ENCODE measurements at regions not wholly inside any gene's neighbourhood (a gene's known extent, or its start where the extent isn't known, plus 50 kb on each side); places are given as distances from the start of the nearest gene placed in this dataset.
"Not testable (repeated sequence)": the region's sequence is repeated elsewhere in the genome, so short reads cannot be mapped to it uniquely, and the experiment has no call there.

DNA sequence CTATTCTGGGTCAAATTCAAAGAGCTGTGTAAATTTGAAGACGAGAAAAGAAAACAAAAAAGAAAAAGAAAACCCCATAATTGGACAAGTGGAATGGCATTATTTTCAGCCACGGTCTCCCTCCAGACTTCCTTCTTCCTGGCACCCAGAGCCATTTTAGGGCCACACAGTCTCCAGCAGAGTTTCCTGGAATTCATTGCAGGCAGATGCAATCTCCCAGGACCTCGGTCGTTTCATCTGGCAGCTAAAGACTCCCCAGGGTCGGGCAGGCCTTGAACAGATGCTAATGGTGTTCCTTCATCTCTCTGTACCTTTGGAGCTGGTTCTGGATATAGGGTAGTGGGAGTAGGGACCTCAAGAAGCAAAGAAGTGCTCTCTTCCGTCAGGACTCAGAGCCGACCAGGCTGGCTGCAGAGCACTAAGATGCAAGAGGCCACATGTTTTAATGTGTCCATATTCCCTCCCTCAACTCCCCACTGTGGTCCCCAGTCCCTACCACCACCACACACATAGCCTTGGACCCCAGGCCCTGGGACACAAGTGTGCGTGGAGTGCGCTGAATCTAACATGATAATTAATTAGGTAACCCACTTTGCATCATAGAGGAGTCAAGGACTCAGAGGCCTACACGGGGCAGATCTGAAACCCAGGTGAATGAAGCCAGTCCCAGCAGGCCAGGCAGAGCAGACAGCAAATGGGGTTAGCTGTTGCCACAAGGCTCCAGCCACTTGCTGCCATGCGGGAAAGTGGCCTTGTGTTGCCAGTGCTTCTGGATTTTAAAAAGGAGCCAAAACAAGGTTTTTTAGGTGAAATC lies 109.3 kb upstream of the ATL2 start:
- no peak for DNase-seq (ENCODE audit: low read depth)
- no peak overlapping the region for H3K4me3 ChIP-seq (ENCODE audit: low read depth, low read length)
- TF ChIP-seq, protein P1, sequence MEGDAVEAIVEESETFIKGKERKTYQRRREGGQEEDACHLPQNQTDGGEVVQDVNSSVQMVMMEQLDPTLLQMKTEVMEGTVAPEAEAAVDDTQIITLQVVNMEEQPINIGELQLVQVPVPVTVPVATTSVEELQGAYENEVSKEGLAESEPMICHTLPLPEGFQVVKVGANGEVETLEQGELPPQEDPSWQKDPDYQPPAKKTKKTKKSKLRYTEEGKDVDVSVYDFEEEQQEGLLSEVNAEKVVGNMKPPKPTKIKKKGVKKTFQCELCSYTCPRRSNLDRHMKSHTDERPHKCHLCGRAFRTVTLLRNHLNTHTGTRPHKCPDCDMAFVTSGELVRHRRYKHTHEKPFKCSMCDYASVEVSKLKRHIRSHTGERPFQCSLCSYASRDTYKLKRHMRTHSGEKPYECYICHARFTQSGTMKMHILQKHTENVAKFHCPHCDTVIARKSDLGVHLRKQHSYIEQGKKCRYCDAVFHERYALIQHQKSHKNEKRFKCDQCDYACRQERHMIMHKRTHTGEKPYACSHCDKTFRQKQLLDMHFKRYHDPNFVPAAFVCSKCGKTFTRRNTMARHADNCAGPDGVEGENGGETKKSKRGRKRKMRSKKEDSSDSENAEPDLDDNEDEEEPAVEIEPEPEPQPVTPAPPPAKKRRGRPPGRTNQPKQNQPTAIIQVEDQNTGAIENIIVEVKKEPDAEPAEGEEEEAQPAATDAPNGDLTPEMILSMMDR (IDR thresholded peaks at IDR 0.05; ENCODE audit: insufficient read depth, low read depth, low read length, missing control alignments) = no peak

DNA sequence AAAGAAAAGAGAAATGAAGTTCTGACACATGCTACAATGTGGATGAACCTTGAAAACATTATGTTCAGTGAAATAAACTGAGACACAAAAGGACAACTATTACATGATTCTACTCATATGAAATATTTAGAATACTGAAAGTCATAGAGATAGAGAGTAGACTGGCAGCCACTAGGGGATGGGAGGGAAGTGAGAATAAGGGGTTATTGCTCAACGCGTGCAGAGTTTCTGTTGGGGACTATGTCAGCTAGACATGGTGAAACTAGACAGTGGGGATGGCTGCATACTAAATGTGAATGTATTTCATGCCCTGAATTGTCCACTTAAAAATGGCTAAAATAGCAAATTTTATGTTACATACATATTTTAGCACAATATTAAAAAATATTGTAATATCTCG lies 108.7 kb upstream of the ATL2 start:
- DNase-seq (ENCODE audit: low read depth) = peak; percentile 79
- TF ChIP-seq, protein P1 (IDR thresholded peaks at IDR 0.05; ENCODE audit: insufficient read depth, low read depth, low read length, missing control alignments) = peak; percentile 44
- H3K4me3 ChIP-seq (ENCODE audit: low read depth, low read length) = no peak overlapping the region

DNA sequence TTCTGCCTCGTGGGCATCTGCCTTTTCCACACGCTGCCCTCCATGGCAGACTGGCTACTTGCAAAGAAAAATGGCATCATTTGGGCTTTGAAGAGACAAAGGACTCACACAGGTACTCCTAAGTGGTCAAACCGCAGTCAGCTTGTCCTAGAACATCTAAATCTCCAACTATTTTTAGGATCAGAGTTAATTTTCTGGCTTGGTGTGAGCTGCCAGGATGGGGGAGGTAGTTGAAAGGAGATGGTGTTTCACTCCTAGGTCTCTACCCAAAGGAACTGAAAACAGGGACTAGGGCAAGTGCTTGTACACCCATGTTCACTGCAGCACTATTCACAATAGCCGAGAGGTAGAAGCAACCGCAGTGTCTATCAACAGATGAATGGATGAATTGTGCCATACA lies 107.9 kb upstream of the ATL2 start:
- TF ChIP-seq, protein P1 (IDR thresholded peaks at IDR 0.05; ENCODE audit: insufficient read depth, low read depth, low read length, missing control alignments) = no peak
- no peak for DNase-seq (ENCODE audit: low read depth)
- H3K4me3 ChIP-seq (ENCODE audit: low read depth, low read length) = no peak overlapping the region

DNA sequence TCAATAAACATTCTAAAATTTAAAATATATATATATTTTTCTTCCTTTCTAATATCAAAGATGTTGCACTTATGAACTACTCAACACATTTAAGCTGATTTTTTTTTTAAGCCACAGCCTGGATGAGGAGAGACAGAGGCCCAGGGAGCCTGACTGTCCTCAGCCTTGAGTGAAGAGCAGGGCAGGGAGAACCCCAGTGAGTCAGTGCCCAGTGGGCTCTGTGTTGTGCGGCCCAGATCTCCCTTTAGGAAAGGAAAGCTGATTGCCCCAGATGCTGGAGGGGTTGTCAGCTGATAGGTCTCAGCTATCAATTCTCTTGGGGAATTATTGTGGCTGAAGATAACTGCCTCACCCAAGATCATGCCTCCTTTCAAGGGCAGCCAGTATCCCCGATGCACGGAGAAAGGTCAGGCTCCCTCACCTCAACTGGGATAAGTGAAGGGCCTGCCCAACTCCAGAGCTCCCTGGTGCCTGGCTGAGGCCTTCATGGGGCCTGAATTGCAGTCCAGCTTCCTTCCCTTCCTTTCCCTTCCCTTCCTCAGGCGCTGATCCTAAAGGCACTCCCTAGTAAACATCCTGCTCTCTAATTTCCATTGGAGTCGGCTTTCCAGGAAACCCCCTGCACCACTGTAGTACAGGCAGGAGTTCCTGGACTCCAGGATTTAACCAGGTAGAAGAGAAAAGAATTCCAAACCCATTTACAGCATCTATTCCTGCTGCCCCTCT lies 106.9 kb upstream of the ATL2 start:
- DNase-seq (ENCODE audit: low read depth) = no peak

DNA sequence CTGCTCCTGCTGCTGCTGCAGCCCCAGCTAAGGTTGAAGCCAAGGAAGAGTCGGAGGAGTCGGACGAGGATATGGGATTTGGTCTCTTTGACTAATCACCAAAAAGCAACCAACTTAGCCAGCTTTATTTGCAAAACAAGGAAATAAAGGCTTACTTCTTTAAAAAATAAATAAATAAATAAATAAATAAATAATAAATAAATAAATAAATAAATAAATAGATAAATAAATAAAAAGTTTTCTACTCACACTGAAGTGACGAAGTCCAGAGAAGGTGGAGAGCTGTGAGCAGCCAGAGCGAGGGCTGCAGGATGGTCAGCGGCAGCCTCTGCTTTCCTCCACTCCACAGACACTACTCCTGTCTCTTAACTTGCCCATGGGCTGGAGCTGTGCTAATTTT lies 105.6 kb upstream of the ATL2 start:
- DNase-seq (ENCODE audit: low read depth); H3K4me3 ChIP-seq (ENCODE audit: low read depth, low read length): not testable (repeated sequence)

More for the DNA sequence above, 106.9 kb upstream of the ATL2 start:
- TF ChIP-seq, protein P1 (IDR thresholded peaks at IDR 0.05; ENCODE audit: insufficient read depth, low read depth, low read length, missing control alignments) = no peak
- no peak overlapping the region for H3K4me3 ChIP-seq (ENCODE audit: low read depth, low read length)

DNA sequence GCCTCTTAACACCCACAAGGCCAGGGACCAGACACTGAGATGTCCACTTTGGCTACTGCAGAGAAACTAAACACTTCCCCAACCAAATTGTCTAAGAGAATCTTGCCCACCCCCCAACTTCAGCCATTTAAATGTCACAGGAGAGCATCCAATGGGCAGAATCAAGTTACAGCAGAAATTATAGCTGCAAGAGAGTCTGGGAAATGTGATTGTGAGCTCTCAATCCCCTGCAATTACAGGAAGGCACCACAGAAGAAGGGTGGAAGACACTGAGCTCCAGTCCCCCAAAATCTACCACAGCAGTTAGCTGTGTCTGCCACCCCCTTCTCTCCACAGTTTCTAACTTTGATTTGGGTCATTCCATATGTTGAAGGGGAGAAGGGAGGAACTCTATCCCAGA lies 103.5 kb upstream of the ATL2 start:
- no peak overlapping the region for H3K4me3 ChIP-seq (ENCODE audit: low read depth, low read length)
- TF ChIP-seq, protein P1 (IDR thresholded peaks at IDR 0.05; ENCODE audit: insufficient read depth, low read depth, low read length, missing control alignments) = no peak
- no peak for DNase-seq (ENCODE audit: low read depth)

DNA sequence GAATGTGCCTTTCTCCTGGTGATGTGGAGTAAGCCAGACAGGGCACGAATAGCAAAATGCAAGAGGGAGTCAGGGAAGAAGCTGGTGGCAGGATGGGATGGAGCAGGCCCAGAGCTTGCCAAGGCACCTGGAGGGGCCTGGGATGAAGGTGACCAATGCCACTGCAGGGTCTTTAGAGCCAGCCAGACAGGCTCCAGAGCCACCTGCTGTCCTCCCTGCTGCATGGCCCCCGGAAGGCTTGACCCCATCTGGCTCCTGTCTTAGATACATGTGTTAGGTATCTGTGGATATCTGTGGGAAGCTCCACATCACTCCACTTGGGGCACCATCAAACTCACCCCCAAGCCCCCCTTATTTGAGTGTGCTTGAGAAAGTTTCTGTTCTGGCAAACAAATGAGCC lies 99.9 kb upstream of the ATL2 start:
- DNase-seq (ENCODE audit: low read depth) = no peak
- TF ChIP-seq, protein P1 (IDR thresholded peaks at IDR 0.05; ENCODE audit: insufficient read depth, low read depth, low read length, missing control alignments) = no peak
- H3K4me3 ChIP-seq (ENCODE audit: low read depth, low read length) = no peak overlapping the region
